B cell (primary cell): ENCODE measurements at regions not wholly inside any gene's neighbourhood (a gene's known extent, or its start where the extent isn't known, plus 50 kb on each side); places are given as distances from the start of the nearest gene placed in this dataset.

Experiments used
- CTCF ChIP-seq: fragments of 200-600 bp; IDR thresholded peaks from one replicate; pipeline ENCODE4 v1.8.0; 2022; ENCODE audit warnings: antibody characterized with exemption, mild to moderate bottlenecking
- EZH2 ChIP-seq: IDR thresholded peaks from 2 replicates; pipeline ENCODE4 v1.6.1; 2012; ENCODE audit warnings: borderline replicate concordance, low read depth, mild to moderate bottlenecking, moderate library complexity, low read length; ENCODE audit not compliant: insufficient read depth, poor library complexity, severe bottlenecking

- no peak for TF ChIP-seq CTCF
- TF ChIP-seq EZH2: no peak
These were observed 327.1 kb upstream of the CDH19 start for GRCh38 chr18:66931010-66931409.
